HEK293T (cell line): ENCODE measurements at regions not wholly inside any gene's neighbourhood (a gene's known extent, or its start where the extent isn't known, plus 50 kb on each side); places are given as distances from the start of the nearest gene placed in this dataset.

Experiments
- FOXA1 ChIP-seq: fragments of 450-650 bp; IDR thresholded peaks from 2 replicates; pipeline ENCODE4 v1.6.1; 2016; ENCODE audit warnings: mild to moderate bottlenecking
- FOXM1 ChIP-seq: fragments of 450-650 bp; IDR thresholded peaks from 2 replicates; pipeline ENCODE4 v1.6.1; 2017; ENCODE audit warnings: mild to moderate bottlenecking, borderline replicate concordance
- HDGF ChIP-seq: fragments of 450-650 bp; IDR thresholded peaks from 2 replicates; pipeline ENCODE4 v1.6.1; 2017; ENCODE audit warnings: antibody characterized with exemption, borderline replicate concordance
- SP1 ChIP-seq: fragments of 450-650 bp; IDR thresholded peaks from 2 replicates; pipeline ENCODE4 v1.6.1; 2017
- TARDBP ChIP-seq: fragments of 450-650 bp; IDR thresholded peaks from 2 replicates; pipeline ENCODE4 v1.6.1; 2016
- ZNF384 ChIP-seq: fragments of 450-650 bp; IDR thresholded peaks from 2 replicates; pipeline ENCODE4 v1.6.1; 2016

DNA sequence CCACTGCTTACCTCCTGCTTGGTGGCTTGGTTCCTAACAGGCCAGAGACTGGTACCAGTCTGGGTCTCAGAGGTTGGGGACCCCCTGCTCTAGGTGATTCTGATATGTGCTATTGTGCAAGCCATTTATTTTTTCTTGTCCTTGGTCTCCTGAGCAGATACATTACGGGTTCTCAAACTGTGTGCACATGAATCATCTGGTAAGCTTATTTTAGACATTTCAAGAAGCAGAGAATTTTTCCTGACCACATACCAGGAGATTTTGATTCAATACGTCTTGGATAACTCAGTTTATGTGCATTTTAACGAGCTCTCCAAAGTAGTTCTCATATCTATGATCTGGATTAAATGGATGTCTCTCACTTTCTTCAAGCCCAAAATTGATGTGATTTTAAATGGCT is 77.2 kb downstream of the FHIP1A start:
- TF ChIP-seq FOXA1: no peak
- TF ChIP-seq HDGF: no peak
- no peak for TF ChIP-seq ZNF384
- TF ChIP-seq FOXM1: no peak
- no peak for TF ChIP-seq TARDBP
- TF ChIP-seq SP1: no peak
